ENCODE measurements at regions not wholly inside any gene's neighbourhood (a gene's known extent, or its start where the extent isn't known, plus 50 kb on each side); places are given as distances from the start of the nearest gene placed in this dataset.

DNA sequence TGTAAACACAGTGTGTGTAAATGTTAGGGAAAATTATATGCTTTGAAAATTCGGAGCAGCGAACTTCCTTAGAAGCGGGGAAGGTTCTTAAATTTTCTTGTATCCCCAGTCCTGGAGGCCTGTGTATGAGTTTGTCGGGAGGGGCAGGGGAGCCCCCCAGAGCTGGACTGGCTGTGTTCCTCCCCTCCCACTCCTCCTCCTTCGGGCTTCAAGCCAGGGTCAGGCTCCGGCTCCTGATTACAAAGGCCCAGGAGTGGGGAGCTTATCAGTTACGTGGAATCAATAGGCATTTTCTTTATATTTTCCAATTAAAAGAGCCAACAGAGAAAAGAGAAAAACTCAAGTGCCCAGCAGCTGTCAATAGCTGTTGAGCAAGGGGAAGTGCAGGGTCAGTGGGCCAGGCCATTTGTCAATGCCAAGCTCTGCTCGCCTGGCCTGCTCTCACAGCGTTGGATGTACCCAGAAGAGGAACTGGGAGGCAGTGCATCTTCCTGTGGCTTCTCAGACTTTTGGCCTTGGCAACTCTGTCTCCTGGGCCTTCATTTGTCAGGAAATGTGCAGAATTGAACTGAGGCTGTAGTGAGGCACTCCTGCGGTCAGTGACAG lies 156.9 kb upstream of the PCBD1 start:
- no peak for DNase-seq (ENCODE audit: low read depth, low spot score)

DNA sequence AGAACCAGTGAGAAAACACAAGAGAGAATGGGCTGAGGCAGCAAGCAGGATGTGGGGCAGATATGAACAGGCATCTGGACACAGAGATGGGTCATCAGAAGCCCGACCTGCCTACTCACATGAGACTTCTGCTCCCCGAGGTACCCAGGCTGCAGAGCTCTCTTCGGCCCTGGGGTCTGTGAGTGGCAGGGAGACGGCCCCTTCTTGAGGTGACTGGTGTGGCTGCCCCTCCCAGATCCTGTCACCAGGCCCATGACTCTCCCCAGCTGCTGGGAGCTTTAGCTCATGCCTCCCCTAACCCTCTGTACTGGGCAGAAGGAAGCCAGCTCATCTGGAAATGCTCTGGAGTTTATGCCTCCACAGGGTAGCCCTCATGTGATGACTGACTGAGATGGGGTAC lies 157.6 kb upstream of the PCBD1 start:
- DNase-seq (ENCODE audit: low read depth, low spot score): no peak

DNA sequence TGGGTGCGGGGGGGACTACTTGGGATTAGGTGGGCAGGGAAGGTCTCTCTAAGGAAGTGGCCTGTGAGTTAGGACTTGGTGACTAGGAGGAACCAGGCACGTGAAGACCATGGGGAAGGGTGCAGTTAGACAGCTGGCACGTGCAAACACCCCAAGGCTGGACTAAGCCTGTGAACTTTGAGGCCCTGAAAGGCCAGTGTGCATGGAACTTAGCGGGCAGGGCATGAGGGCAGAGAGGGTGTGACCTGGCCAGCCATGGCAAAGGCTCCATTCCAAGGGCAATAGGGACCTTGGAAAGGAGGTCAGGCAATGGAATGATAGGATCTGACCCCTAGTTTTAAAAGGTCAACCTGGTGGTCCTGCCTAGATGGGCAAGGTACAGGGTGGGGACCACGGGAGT lies 158.4 kb upstream of the PCBD1 start:
- no peak for DNase-seq (ENCODE audit: low read depth, low spot score)

DNA sequence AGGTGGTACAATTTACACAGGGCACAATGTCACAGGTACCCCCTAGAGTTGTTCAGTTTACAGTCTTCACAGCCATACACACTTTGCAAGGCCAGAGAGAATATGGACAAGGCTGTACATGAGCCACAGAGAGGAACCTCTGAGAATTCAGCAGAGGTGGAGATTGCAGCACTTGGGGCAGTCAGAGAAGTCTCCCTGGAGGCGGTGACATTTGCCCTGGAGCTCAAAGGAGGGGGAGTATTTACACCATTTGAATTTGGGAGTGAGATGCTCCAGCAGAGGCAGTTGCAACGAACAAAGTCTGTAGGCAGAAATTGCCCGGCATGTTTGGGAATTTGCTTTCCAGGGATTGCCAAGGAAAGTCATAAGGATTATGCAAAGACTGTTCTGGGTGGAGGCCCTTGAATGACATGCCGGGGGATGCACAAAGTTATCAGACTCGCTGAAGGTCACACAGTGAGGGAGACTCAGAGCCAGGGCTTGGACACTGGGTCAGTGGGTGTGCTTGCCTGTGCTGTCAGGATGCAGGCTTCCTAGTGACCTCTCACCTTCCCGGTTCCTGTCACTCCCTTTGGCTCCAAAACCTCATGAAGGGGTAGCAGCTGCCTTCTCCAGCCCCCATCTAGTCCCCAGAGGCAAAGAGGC lies 160.7 kb upstream of the PCBD1 start:
- DNase-seq (ENCODE audit: low read depth, low spot score): no peak

DNA sequence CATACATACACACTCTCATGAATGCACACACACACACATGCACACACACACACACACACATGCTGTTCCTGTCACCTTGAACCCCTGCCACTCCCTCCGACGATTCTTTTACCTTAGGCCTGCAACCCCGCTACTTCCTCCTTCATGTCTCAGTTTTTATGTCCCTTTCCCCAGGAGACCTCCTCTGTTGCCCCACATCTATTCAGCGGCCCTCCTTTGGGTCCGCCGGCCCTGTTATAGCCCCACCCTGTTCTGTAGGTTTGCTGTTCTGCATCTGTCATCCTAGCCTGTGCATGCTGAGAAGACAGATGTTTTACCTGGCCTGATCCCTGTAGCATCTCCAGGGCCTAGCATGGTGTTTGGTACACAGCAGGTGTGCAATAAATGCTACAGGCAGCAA lies 161.6 kb upstream of the PCBD1 start:
- DNase-seq (ENCODE audit: low read depth, low spot score): no peak

DNA sequence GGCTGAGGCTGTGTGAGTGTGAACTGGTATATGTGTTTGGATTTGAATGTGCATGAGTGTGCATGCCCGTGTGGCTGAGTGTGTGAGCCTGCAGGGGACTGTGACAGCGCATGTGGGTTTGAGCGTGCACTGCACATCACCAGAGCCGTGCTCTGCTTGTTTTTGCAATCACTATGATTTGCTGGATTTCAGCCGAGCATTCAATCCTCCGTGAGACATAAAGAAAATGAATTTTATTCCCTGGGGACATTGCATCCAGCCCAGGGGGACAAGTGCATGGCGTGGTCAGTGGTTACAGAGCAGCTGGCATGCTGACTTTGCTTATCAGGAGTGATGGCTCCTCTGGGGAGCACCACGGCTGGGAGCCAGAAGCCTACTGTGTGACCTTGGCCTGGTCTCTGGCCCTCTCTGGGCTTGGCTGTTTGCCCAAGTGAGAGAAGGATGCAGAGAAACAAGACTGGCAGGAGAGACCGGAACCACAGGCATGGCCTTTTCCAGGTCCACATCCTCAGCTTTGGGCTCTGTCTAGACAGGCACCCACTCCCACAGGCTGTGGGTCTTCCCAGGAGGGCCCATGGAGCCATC lies 160.2 kb upstream of the UNC5B start:
- DNase-seq (ENCODE audit: low read depth, low spot score): no peak

DNA sequence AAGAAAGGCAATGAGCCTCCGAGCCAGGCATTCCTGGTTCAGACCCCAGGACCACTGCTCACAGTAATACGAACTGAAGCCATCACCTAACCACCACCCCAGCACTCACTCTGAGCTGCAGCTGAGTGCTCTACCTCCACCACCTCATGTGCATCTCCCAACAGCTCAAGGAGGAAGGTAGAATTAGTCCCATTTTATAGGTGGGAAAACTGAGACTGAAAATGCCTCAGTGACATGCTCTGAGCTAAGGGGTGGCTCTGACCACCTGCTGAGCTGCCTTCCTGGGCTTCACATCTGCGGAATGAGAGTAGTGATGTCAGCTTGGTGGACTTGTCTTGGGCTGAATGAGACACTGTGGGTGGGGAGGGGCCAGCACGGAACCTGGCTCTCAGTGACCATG lies 159.7 kb upstream of the UNC5B start:
- DNase-seq (ENCODE audit: low read depth, low spot score): no peak

DNA sequence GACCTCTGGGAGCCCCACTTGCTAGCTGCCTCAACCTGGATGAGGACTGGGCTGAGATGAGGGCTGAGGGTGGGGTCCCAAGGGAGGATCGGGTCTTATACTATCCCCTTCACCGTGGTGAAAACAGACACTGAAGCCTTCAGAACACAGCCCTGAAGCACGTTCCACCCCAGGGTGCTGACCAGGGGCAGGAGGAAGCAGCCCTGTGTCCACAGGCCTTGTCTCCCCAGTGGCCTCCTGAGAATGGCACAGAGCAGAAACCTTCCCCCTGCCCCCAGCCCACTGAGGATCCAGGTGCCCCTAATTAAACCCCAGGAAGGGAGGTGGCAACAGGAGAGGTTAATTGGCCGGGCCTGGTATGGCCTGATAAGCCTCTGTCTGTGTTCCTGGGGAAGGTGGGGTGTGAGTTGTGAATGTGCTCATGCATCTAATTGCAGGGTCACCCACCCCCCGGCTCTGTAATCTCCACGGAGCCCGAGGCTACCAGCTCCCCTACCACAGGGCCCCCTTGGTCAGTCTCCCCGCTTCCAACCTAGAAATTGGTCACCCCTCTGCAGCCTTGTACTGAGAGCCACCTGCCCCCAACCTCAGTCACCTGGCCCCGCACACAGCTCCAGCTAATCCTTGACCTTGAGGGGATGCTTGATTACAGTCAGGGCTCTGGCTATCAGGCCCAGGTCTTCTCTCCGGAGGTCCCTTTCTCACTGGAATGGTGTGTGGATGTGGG lies 159.0 kb upstream of the UNC5B start:
- DNase-seq (ENCODE audit: low read depth, low spot score): no peak

DNA sequence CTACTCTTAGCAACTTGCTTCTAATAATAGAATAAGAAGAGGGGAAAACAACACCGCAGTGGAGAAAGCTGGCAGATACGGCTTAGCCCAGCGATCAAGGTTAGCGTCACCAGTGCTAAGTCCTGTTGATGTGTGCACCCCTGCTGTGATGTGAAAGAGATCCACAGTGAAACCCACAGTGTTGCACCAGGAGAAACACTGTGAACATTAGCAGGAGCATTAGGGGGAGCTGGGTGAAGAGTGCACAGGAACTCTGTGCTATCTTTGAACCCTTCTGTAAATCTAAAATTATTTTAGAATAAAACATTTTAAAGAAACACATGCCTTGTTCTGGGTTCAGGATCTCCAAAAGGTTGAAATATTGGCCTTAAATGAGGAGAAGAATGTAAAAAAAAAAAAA lies 154.1 kb upstream of the UNC5B start:
- DNase-seq (ENCODE audit: low read depth, low spot score): no peak

DNA sequence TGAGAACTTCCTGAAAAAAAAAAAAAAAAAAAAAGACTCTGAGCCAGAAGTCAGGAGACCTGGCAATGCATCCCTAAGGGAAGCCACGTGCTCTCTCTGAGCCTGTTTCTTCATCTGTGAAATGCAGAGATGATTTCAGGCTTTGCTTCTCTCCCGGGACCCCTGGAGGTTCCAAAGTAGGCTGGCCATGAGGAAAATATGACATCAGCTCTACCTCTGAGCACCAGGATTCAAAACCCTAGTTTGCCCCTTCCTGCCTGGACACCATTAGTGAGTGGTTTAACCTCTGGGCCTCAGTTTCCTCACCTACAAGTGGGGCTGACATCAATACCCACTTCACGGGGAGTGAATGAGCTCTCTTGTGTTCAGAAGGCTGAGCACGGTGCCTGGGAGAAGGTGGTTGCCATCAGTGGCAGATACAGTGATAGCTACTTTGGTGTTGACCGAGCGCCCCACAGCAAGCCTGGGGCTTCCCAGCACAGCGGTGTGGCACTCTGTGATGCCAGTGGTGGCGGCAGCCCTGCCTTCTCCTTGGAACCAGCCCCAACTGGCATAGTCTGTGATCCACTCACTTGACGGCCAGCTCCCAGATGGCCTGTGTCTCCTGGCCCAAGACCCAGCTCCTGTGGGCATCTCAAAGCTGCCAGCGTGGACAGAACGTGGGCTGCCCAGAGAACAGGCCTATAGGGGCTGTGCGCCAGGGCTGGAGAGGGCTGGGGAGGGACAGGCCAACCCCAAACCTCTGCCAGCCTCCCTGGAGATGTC lies 153.1 kb upstream of the UNC5B start:
- DNase-seq (ENCODE audit: low read depth, low spot score): no peak

DNA sequence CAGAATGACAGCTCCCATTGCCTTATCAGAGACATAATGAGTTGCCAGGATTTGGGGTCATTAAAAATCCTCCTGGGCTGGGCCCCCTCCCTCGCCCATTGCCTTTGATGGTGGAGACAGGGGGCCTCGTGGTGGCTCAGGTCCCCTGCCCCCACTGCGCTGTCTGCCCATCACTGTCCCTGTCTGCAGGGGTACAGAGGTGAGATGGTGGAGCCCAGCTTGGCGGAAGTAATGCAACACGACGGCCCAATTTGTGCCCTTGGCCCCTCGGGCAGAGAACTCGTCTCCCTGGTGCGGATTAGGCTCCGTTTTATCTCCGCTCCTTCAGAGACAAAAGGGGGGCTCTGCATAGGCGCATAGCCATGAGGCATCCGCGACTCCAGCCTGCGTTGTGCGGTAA lies 152.4 kb upstream of the UNC5B start:
- DNase-seq (ENCODE audit: low read depth, low spot score): no peak

DNA sequence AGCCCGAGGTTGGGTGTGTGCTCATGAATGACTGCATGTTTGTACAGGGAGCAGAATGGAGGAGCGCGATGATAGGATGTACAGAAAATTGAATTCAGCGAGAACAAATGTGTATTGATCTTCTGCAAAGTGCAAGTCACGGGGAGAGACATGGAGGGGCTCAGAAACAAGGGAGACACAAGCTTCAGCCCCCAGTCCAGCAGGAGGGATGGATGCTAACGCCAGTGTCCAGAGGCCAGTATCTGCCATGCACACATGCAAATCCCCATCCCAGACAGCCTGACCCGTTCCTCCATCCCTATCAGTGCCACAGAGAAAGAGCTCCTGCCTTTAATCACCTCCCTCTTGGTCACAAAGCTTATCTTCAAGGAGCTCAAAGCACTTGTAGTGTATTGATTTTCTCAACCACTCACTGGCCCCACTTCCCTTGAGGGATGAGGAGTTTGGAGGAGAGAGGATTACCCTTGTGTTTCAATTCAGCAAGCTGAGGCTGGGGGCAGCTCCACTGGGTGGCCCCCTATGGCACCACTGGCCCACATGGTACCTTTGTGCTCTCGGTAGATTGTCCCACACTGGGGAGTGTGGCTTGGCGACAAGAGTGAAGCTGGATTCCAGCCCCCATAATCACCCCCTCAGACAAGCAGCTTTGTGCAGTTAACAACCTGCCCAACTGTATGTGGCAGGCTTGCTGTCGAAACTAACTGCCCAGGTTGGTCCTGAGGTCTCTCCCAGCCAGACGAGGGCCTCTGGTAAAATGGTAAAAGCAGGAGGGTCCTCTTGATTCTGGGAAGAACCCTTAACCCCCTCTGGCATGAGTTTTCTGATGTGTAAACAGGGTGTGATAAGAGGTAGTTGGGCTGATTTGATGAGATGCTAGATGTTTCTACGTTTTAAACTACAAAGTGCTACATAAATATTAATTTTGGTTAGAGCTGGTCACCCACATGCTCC lies 151.6 kb upstream of the UNC5B start:
- DNase-seq (ENCODE audit: low read depth, low spot score): no peak

DNA sequence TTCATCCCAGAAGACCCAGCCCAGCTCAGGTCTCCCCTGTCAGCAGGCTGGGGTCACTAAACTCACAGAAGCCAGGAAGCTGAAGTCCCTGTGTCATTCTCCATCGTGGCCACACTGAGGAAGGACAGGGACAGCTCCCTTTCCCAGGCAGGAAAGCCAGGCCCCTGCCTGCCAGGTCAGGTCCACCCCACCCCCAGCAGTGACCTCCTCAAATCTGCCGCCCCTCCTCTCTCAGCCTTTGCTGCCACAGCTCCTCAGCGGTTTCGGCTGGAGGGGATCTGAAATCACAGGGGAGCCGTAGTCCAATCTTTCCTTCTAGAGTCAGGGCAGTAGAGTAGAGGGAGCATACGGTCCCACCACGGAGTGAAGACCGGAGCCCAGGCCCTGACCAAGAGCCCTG lies 150.9 kb upstream of the UNC5B start:
- no peak for DNase-seq (ENCODE audit: low read depth, low spot score)

DNA sequence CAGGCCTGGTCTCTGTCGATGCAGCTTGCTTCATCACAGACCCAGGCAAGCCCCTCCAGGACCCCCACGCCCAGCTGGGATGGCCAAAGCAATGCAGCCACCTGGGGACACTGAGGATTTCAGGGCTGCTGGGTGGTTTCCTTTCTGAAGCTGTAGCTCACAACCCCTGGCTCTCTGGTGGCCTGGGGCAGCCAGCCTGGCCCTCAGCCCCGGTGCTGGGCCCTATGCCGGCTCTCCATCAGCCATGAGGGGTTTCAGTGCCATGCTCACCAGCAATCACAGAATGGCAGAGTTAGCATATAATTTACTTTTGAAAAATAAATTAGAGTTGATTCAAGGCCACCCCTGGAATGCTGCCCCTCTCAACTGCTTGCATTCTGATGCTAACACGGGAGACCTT lies 150.2 kb upstream of the UNC5B start:
- DNase-seq (ENCODE audit: low read depth, low spot score): no peak

DNA sequence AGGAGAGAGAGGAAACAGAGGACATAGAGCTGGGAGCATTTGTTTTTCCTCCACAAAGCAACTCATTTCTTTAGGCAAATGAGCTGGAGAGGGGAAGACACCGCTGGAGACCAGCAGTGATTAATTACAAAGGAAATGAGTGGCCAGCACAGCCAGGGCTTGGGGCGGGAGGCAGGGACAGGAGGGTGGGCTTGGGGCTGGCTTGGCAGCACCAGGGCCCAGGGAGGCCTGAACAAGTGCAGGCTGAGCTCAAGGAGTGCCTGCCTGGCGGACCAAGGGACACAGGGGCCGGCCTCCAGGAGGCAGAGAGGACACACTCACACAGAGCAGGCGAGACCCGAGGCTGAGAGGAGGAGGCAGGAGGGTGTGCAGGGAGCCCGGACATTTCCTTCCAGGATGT lies 149.0 kb upstream of the UNC5B start:
- DNase-seq (ENCODE audit: low read depth, low spot score): no peak

DNA sequence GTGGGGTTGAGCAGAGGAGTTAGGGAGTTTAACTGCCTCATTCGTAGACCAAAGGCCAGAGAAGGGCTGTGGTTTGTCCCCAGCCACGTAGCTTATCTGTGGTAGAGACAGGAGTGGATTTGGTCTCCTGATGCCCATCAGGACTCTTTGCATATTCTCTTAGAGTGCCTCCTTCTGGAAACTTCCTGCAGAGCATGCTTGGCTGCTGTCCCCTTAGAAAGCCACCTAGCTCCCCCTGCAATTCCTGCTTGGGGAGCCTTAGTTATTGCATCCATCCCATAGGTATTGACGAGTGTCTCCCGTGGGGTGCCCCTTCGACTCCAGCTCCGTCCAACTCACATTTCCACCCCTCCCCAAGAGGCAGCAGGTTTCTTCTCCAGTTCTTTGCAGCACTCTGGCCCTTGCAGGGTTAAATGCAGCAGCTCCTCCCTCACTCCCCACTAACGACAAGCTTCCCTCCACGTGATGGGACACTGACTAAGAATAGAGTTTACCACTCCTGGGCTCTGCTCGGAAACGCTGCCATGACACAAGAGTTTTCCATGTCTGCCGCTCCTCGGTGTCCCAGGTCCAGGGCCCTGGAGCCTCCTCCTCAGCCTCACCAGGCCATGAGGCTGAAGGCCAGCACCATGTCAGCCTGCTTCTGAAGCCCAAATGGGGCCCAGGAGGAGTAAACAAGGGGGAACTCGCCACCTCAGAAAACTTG lies 147.8 kb upstream of the UNC5B start:
- no peak for DNase-seq (ENCODE audit: low read depth, low spot score)

DNA sequence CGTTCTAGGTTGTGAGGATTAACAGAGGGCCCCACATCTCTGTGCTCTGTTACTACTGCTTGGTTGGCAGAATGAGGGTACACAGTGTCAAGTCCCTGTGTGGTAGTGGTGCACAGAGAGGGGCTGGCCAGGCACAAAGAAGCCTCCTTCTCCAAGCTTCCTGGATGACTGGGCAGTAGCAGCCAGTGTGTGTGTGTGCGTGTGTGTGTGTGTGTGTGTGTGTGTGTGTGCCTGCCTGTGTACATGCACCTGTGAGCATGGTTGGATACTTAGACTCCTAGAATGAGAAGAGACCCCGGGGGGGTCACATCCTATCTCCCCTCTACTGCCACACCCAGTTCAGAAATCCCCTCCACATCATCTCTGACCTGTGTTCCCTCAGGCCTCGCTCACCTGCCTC lies 146.7 kb upstream of the UNC5B start:
- DNase-seq (ENCODE audit: low read depth, low spot score): no peak

DNA sequence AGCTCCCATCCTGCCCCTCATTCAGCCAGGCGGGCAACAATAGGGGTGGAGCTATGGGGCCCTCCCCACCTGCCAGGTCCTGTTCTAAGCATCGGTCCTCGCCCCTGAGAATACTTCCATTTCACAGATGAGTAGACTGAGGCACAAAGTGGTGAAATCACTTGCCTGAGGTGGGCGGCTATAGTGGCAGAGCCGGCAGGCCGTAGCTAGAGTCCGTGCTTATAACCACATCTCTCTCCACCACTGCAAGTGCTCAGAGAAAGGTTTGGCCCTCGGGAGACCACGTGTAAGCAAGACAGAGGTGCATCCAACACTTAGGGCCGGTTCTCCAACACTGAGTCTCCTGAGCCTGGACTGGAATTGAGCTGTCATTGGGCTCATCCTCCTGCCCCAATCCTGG lies 145.8 kb upstream of the UNC5B start:
- no peak for DNase-seq (ENCODE audit: low read depth, low spot score)

DNA sequence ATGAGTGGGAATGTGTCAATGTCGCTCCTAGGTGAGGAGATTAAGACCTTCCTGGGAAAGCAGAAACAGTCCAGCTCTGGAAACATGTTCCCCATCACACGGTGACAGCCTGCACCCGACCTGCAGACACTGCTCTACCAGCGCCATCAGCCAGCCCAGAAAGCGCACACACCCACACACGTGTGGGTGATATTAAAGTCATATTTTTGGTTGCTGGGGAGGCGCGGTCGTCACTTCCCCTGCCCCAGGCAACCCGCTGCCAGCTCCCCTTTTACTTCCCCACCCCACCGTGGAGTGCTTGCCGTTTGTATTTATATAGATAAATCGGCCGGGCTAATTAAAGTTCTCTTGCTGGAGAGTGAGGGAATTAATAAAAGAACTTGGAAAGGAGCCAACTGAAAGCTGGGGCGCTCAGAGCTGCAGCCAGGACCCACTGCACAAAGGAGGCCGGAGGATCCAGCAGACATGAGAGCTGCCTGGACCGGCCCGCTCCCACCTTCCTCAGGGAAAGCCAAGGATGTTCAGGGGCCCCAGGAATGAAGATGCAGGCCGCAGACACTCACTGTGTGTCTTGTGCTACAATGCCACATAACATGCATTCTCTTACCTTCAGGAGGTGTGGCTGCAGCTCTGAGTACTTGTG lies 145.2 kb upstream of the UNC5B start:
- DNase-seq (ENCODE audit: low read depth, low spot score): no peak

DNA sequence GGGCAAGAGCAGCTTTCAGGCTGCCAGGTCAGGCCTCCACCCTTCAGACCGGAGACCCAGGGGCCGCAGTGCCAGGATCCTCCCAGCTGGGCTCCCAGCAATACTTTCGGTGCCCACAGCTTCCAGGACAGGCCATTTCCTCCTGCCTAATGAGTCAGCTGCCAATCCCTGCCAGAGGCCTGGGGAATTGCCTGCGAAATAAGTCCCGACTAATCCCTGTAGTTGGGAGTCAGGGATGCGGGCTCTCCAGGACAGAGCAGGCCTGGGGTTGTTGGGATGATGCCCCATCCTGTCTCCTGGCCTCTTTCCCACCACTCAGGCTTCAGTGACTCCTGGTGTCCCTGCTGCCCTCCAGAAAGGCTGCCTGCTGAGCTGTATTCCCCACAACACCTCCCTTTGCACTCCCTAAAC lies 143.5 kb upstream of the UNC5B start:
- peak; percentile 73 for DNase-seq (ENCODE audit: low read depth, low spot score)

Data from astrocyte of the hippocampus (primary cell).